ES-I3 (cell line): ENCODE measurements at regions not wholly inside any gene's neighbourhood (a gene's known extent, or its start where the extent isn't known, plus 50 kb on each side); places are given as distances from the start of the nearest gene placed in this dataset.
A peak's percentile ranks its signal among the peaks of the same experiment; 100 is the strongest.

ENCODE experiments used
- H3K36me3 ChIP-seq: 2 replicates; pipeline ENCODE4 v1.6.1; 2013; ENCODE audit warnings: mild to moderate bottlenecking, low read length, control low read depth, moderate library complexity; ENCODE audit not compliant: insufficient read depth
- H3K4me1 ChIP-seq: 2 replicates; pipeline ENCODE4 v1.6.1; 2013; ENCODE audit warnings: mild to moderate bottlenecking, control low read depth, low read length; ENCODE audit not compliant: insufficient read depth
- H3K9ac ChIP-seq: 2 replicates; pipeline ENCODE4 v1.6.1; 2013; ENCODE audit warnings: low read depth, mild to moderate bottlenecking, low read length, moderate library complexity
- H3K9me3 ChIP-seq: 2 replicates; pipeline ENCODE4 v1.6.1; 2013; ENCODE audit warnings: mild to moderate bottlenecking, low read length, moderate library complexity; ENCODE audit not compliant: control insufficient read depth, insufficient read depth

DNA sequence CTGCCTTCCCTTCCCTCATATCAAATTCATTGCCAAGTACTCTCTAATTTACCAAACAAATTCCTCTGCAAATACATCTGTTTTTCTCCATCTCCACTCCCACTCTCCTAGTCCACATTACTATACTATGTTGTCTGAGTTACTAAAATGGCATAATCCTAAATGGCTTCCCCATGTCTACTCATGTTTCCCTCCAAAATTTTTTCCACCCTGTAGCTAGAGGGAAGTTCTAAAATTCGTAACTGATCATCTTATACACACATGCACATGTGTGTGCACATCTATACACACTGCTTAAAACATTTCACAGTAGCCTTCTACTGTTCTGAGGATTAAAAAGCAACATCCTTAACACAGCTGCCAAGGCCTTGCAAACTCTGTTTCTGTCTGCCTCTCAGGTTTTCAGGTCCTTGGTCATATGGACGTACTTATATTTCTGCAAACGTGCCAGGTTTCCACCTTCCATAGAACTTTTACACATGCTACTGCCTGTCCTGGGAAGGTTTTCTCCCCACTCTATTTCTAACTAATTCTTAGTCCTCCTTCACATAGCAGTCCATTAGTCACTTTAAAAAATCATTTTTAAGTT is 140.6 kb downstream of the LURAP1L start:
- Histone ChIP-seq H3K36me3 (no peaks in the 10 kb centered on the region), H3K9me3 (no peaks in the 10 kb centered on the region), H3K9ac (no peak overlapping the region), H3K4me1 (peaks cover 17% of the 10 kb centered on the region)

GRCh38 chr9:12916042-12916441 is 141.2 kb downstream of the LURAP1L start:
- Histone ChIP-seq H3K4me1 (peaks cover 17% of the 10 kb centered on the region), H3K36me3 (no peaks in the 10 kb centered on the region), H3K9me3 (no peaks in the 10 kb centered on the region), H3K9ac (no peak overlapping the region)

GRCh38 chr9:12920437-12920836 is 145.6 kb downstream of the LURAP1L start:
- H3K36me3 ChIP-seq: no peaks in the 10 kb centered on the region

DNA sequence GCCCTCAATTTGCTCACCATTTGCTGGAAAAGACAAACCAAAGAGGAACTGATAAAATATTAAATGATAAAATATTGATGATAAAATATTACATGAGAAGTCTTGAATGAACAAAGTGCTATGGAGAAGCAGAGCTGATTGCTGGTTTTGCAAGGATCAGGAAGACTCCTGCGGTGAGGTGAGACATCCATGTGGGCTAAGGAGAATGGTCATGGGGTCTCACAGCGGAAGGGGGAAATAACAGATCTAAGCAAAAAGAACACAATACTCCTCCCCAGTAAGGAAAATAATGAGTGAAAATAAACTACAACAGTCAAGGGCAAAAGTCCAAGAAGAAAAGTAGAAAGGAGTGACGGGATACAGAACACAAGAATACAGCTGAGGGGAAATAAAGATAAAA is 146.8 kb downstream of the LURAP1L start:
- no peak overlapping the region for H3K9ac ChIP-seq
- H3K4me1 ChIP-seq: peaks cover 6% of the 10 kb centered on the region
- no peaks in the 10 kb centered on the region for H3K9me3 ChIP-seq
- no peaks in the 10 kb centered on the region for H3K36me3 ChIP-seq

More at GRCh38 chr9:12920437-12920836, 145.6 kb downstream of the LURAP1L start:
- H3K4me1 ChIP-seq: peaks cover 15% of the 10 kb centered on the region
- H3K9ac ChIP-seq: no peak overlapping the region
- no peaks in the 10 kb centered on the region for H3K9me3 ChIP-seq

DNA sequence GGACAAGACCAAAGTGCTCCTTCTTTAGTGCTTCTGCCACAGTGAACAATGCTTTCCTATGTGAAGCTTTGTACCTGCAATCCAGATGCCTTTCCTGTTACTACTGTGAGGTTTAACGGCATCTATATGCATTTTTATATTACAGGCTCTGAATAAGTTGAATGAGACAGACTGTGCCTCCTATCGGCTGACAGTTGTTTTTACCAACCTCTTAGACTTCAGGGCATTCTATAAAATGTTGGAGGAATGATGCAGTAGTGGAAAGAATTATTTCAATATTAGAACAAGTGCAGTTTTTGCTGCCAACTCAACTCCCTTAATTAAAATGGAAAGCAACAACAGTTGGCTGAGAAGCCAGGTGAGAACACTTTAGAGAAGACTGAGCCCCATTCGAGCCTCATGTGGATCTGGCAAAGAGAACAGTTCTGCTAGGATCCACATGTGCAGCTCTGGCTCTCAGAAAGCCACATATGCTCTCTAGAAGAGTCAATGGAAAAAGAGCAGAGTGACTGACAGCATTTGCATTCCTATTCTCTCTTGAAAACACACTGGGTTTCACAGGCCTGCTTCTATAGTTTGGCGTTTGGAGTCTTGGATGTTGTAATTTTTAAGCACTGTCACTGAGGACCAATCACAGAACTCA is 147.5 kb downstream of the LURAP1L start:
- H3K9ac ChIP-seq: no peak overlapping the region
- H3K36me3 ChIP-seq: no peaks in the 10 kb centered on the region
- no peaks in the 10 kb centered on the region for H3K9me3 ChIP-seq
- H3K4me1 ChIP-seq: no peaks in the 10 kb centered on the region; the same call in none of the 2 replicates

- no peaks in the 10 kb centered on the region for H3K36me3 ChIP-seq
- H3K9ac ChIP-seq: no peak overlapping the region
Measured at GRCh38 chr9:12923468-12924009, 148.7 kb downstream of the LURAP1L start.

GRCh38 chr9:12930906-12931305 is 156.1 kb downstream of the LURAP1L start:
- Histone ChIP-seq H3K4me1 (peaks cover 40% of the 10 kb centered on the region), H3K36me3 (no peaks in the 10 kb centered on the region), H3K9me3 (no peaks in the 10 kb centered on the region), H3K9ac (no peak overlapping the region)

More at GRCh38 chr9:12923468-12924009, 148.7 kb downstream of the LURAP1L start:
- Histone ChIP-seq H3K4me1 (peaks cover 3% of the 10 kb centered on the region), H3K9me3 (no peaks in the 10 kb centered on the region)

DNA sequence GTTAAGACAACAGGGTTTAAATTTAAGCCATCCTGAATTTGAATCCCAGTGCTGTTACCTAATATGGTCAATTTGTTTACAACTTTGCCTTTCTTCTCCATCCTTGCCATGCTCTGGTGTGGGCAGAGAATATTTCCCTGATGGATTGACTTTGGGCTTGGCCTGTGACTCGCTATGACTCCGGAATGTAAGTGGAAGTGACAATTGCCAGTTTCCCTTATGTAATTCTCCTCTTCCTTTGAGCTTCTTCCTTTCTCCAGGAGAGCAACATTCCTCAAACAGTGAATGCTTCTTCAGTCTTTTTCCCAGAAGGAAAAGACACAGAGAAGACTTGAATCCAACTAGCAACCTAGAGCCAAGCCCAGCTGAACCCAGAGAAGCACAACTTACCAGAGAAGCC is 159.1 kb downstream of the LURAP1L start:
- H3K9me3 ChIP-seq: no peaks in the 10 kb centered on the region
- no peak overlapping the region for H3K9ac ChIP-seq
- no peaks in the 10 kb centered on the region for H3K36me3 ChIP-seq
- peaks cover 35% of the 10 kb centered on the region for H3K4me1 ChIP-seq

DNA sequence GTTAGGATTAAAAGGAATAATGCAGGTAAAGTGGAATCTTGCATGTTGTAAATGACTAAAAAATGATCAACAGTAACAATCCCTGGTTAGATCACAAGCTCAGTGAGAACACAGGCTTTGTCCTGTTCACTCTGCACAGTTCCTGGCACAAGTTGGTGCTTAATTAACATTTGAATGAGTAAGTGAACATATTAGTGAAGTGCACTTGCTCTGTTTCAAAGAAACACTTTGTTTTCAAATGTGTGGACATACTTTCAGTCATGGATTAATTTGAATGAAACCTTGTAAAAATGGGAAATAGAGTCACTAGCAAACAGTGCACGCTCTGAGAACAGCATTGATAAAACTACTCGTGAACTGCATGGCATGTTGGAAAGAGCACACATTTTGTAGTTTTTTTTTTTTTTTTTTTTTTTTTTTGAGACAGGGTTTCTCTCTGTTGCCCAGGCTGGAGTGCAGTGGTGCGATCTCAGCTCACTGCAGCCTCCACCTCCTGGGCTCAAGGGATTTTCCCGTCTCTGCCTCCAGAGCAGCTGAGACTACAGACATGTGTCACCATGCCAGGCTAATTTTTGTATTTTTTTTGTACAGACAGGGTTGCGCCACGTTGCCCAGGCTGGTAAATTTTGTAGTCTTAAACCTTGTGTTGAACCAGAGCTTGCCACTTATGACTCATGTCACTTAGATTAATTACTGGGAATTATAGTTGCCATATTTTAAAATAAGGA is 159.9 kb downstream of the LURAP1L start:
- H3K9ac ChIP-seq: no peak overlapping the region
- no peaks in the 10 kb centered on the region for H3K36me3 ChIP-seq
- H3K4me1 ChIP-seq: peaks cover 35% of the 10 kb centered on the region
- no peaks in the 10 kb centered on the region for H3K9me3 ChIP-seq

GRCh38 chr9:12935714-12936113 is 160.9 kb downstream of the LURAP1L start:
- Histone ChIP-seq H3K9me3 (no peaks in the 10 kb centered on the region), H3K36me3 (no peaks in the 10 kb centered on the region), H3K4me1 (peaks cover 31% of the 10 kb centered on the region), H3K9ac (no peak overlapping the region)

DNA sequence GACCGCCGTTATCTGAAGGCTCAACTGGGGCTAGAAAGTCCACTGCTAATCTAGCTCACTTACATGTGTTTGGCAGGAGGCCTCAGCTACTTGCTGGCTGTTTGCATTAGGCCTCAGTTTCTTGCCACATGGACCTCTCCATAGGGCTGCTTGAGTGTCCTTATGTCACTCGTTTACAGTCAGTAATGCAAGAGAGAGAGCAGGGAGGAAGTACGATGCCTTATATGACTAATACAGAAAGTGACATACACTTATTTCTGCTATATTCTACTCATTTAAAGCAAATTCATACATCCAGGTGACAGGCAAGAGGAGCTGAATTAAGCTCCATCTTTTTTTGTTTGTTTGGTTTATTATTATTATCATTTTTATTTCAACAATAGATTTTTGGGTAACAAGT is 179.6 kb downstream of the LURAP1L start:
- peaks cover 15% of the 10 kb centered on the region for H3K4me1 ChIP-seq
- peaks cover 25% of the 10 kb centered on the region for H3K36me3 ChIP-seq
- peaks cover 4% of the 10 kb centered on the region; the same call in 1 of the 2 replicates for H3K9me3 ChIP-seq
- H3K9ac ChIP-seq: 0 out of 2 replicates have a peak overlapping the region, but pooled peaks have one; percentile 16

- no peak overlapping the region for H3K9ac ChIP-seq
- peaks cover 15% of the 10 kb centered on the region for H3K4me1 ChIP-seq
- H3K36me3 ChIP-seq: peaks cover 28% of the 10 kb centered on the region
- H3K9me3 ChIP-seq: peaks cover 4% of the 10 kb centered on the region; the same call in 1 of the 2 replicates
Measured at GRCh38 chr9:12955510-12956163, 180.8 kb downstream of the LURAP1L start.

GRCh38 chr9:12956261-12956660 is 181.4 kb downstream of the LURAP1L start:
- Histone ChIP-seq H3K9me3 (peaks cover 4% of the 10 kb centered on the region; the same call in 1 of the 2 replicates), H3K4me1 (peaks cover 15% of the 10 kb centered on the region), H3K9ac (no peak overlapping the region), H3K36me3 (peaks cover 28% of the 10 kb centered on the region)

DNA sequence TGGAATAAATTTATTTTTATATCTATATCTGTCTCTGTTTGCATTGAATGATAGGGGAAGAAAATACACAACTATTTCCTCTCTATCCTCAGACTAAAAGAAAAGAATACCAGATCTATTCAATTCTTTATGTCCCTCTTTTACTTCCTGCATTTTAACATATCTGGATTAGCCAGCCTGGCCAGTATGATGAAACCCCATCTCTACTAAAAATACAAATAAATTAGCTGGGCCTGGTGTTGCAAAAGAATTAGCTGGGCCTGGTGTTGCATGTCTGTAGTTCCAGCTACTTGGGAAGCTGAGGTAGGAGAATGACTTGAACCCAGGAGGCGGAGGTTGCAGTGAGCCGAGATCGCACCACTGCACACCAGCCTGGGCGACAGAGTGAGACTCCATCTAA is 182.0 kb downstream of the LURAP1L start:
- peaks cover 4% of the 10 kb centered on the region; the same call in 1 of the 2 replicates for H3K9me3 ChIP-seq
- peaks cover 15% of the 10 kb centered on the region for H3K4me1 ChIP-seq
- H3K36me3 ChIP-seq: peaks cover 28% of the 10 kb centered on the region
- no peak overlapping the region for H3K9ac ChIP-seq
